Uterus (tissue), 3 donors: ENCODE measurements at regions not wholly inside any gene's neighbourhood (a gene's known extent, or its start where the extent isn't known, plus 50 kb on each side); places are given as distances from the start of the nearest gene placed in this dataset.

Source experiments
- DNase-seq, 2 donors: peaks; one replicate each; pipeline ENCODE4 v3.0.0-alpha.2; 2019 to 2020
- H3K27ac ChIP-seq, 2 donors: fragments of 200-600 bp; sonication (generic); 1 replicate in 1 of 2; 2 replicates in 1 of 2; pipeline ENCODE4 v1.5.1; 2016 to 2018
- H3K27me3 ChIP-seq, 2 donors: fragments of 200-600 bp; sonication (generic); one replicate each; pipeline ENCODE4 v1.5.1; 2018 to 2019; ENCODE audit warnings: control low read depth in 1 of 2
- H3K36me3 ChIP-seq, 2 donors: fragments of 200-600 bp; sonication (generic); one replicate each; pipeline ENCODE4 v1.5.1; 2019; ENCODE audit warnings: control low read depth in 1 of 2
- H3K4me1 ChIP-seq, 2 donors: fragments of 200-600 bp; sonication (generic); one replicate each; pipeline ENCODE4 v1.5.1; 2018 to 2019; ENCODE audit warnings: control low read depth in 1 of 2
- H3K4me3 ChIP-seq, 2 donors: fragments of 200-600 bp; sonication (generic); 1 replicate in 1 of 2; 2 replicates in 1 of 2; pipeline ENCODE4 v1.5.1; 2018 to 2019; ENCODE audit warnings: mild to moderate bottlenecking in 1 of 2
- H3K9me3 ChIP-seq, 2 donors: fragments of 200-600 bp; sonication (generic); one replicate each; pipeline ENCODE4 v1.5.1; 2019; ENCODE audit warnings: control low read depth in 1 of 2
- POLR2A ChIP-seq, 2 donors: fragments of 450-650 bp; IDR thresholded peaks; one replicate each; pipeline ENCODE4 v1.6.1; 2016; ENCODE audit warnings: antibody characterized with exemption in 2 of 2, mild to moderate bottlenecking in 1 of 2, moderate library complexity in 1 of 2
- intact Hi-C: fragments of 100-400 bp; cut with DNase I; formaldehyde crosslinking; loops from one replicate; pipeline ENCODE4 v1.15.1; 2023; ENCODE audit warnings: low total_unique reads
- TF ChIP-seq, protein P1 (sequence below), 4 experiments: fragments of 200-600 bp in 2 of 4; fragments of 450-650 bp in 2 of 4; sonication (generic) in 2 of 4; IDR thresholded peaks; one replicate each; pipeline ENCODE4 v1.5.1; 2016 to 2019; ENCODE audit warnings: antibody characterized with exemption in 4 of 4, mild to moderate bottlenecking in 2 of 4, moderate library complexity in 1 of 4
- donor health status: DM: yes; HTN: yes; CAD: no.

DNA sequence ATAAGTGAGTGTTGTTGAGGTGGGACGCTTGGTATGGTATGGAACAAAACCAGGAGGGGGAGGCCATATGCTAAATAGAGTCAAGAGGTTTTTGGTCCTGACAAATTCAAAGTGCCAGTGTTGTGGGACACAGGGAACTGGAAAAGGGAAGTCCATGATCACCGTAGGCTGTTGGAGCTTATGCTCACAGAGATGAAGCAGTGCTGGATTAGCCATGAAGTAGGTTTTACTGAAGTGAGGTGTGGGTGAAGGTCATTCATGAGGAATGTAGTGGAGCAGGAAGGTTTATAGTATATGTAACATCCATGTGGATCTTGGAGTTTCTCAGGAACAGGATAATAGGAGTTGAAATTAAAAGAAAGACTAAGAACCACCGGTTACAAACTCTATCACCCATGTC lies 256.1 kb upstream of the PITX2 start:
- H3K4me1 ChIP-seq, result no peaks in the 10 kb centered on the region
- H3K36me3 ChIP-seq, result no peaks in the 10 kb centered on the region
- no peak overlapping the region for H3K27ac ChIP-seq
- no peaks in the 10 kb centered on the region for H3K27me3 ChIP-seq
- H3K4me3 ChIP-seq, result no peak overlapping the region
- DNase-seq, result no peak
- TF ChIP-seq POLR2A (IDR thresholded peaks at IDR 0.05), result no peak
- TF ChIP-seq, protein P1, sequence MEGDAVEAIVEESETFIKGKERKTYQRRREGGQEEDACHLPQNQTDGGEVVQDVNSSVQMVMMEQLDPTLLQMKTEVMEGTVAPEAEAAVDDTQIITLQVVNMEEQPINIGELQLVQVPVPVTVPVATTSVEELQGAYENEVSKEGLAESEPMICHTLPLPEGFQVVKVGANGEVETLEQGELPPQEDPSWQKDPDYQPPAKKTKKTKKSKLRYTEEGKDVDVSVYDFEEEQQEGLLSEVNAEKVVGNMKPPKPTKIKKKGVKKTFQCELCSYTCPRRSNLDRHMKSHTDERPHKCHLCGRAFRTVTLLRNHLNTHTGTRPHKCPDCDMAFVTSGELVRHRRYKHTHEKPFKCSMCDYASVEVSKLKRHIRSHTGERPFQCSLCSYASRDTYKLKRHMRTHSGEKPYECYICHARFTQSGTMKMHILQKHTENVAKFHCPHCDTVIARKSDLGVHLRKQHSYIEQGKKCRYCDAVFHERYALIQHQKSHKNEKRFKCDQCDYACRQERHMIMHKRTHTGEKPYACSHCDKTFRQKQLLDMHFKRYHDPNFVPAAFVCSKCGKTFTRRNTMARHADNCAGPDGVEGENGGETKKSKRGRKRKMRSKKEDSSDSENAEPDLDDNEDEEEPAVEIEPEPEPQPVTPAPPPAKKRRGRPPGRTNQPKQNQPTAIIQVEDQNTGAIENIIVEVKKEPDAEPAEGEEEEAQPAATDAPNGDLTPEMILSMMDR (IDR thresholded peaks at IDR 0.05), result no peak
- H3K9me3 ChIP-seq, result no peaks in the 10 kb centered on the region
- intact Hi-C loops, result no loop called here

DNA sequence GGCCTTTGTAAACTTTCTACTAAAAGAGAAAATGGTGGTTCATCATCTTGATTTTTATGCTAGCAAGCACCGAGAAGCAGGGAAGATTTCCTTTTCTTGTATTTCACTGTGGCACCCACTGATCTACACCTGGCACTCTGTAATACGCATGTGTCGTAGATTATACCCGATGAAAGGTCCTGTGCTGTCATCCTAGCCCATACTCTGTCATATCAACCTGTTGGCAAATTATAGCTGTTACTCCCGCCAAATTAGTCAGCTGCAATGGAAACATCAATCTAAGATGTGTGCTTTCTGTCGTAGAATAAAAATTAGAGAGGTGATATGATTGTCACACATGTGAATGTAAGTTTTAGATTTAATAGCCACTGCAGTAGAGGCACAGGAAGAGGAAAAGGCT lies 263.4 kb upstream of the PITX2 start:
- no peaks in the 10 kb centered on the region for H3K27me3 ChIP-seq
- no peak for DNase-seq
- H3K27ac ChIP-seq, result no peak overlapping the region
- intact Hi-C loops, result no loop called here
- no peaks in the 10 kb centered on the region for H3K4me1 ChIP-seq
- TF ChIP-seq POLR2A (IDR thresholded peaks at IDR 0.05), result no peak
- TF ChIP-seq, protein P1 (IDR thresholded peaks at IDR 0.05), result no peak
- no peak overlapping the region for H3K4me3 ChIP-seq
- peaks cover 0 to 4% of the 10 kb centered on the region in 2 donors for H3K36me3 ChIP-seq
- no peaks in the 10 kb centered on the region for H3K9me3 ChIP-seq

DNA sequence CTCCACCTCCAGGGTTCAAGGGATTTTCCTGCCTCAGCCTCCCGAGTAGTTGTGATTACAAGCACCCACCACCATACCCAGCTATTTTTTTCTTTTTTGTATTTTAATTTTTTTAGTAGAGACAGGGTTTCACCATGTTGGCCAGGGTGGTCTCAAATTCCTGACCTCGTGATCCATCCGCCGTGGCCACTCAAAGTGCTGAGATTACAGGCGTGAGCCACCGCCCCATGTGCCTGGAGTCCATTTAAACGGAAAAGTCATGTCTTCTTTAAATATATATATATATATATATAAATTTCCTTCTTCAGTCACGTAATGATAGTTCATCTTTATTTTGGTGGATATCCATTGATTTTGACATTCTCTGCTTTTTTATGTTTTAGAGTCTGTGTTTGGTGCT lies 264.0 kb upstream of the PITX2 start:
- intact Hi-C loops, result no loop called here
- no peaks in the 10 kb centered on the region for H3K4me1 ChIP-seq
- H3K9me3 ChIP-seq, result no peaks in the 10 kb centered on the region
- DNase-seq, result no peak
- no peak overlapping the region for H3K27ac ChIP-seq
- H3K27me3 ChIP-seq, result no peaks in the 10 kb centered on the region
- no peak overlapping the region for H3K4me3 ChIP-seq
- peaks cover 0 to 4% of the 10 kb centered on the region in 2 donors for H3K36me3 ChIP-seq
- TF ChIP-seq, protein P1 (IDR thresholded peaks at IDR 0.05), result no peak
- no peak for TF ChIP-seq POLR2A (IDR thresholded peaks at IDR 0.05)

DNA sequence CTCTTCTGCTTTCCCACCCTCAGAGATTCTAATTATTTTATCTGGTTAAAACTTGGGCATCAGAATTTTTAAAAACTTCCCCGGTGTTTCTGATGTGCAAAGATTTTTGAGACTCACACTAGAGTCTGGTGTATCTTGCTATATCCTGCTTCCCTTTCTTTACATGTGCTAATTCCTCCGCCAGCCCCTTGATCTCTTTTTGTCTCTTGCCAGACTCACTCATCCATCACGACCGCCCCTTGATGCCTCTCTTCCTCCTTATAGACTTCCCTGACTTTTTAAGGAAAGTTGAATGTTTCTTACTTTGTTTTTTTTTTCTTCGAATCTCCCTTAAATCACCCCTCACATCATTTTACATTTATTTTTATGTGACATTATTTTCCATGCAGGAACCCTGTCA lies 274.9 kb upstream of the PITX2 start:
- H3K36me3 ChIP-seq, result no peaks in the 10 kb centered on the region
- H3K4me3 ChIP-seq, result no peak overlapping the region
- H3K27me3 ChIP-seq, result no peaks in the 10 kb centered on the region
- DNase-seq, result no peak
- no peak overlapping the region for H3K27ac ChIP-seq
- H3K4me1 ChIP-seq, result no peaks in the 10 kb centered on the region
- intact Hi-C loops, result no loop called here
- TF ChIP-seq POLR2A (IDR thresholded peaks at IDR 0.05), result no peak
- TF ChIP-seq, protein P1 (IDR thresholded peaks at IDR 0.05), result no peak
- H3K9me3 ChIP-seq, result no peaks in the 10 kb centered on the region

DNA sequence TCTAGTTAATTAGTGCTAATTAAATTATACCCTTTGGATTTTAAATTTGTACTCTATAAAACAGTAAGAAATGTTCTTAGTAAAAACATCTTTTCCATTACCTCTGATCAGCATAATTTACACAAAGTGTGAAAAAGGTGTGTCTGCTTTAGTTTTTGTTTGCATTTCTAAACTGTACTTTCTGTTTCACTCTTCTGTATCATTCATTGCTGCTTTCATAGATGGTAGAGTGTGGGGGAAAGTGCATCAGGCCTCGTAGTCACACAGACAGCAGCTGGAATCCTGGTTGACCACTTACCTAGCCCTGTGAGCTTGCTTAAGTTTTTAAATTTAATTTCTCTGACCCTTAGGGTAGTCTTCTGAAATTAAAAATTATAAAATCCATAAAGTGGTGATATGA lies 275.4 kb upstream of the PITX2 start:
- H3K36me3 ChIP-seq, result no peaks in the 10 kb centered on the region
- intact Hi-C loops, result no loop called here
- no peaks in the 10 kb centered on the region for H3K4me1 ChIP-seq
- TF ChIP-seq POLR2A (IDR thresholded peaks at IDR 0.05), result no peak
- TF ChIP-seq, protein P1 (IDR thresholded peaks at IDR 0.05), result no peak
- no peak for DNase-seq
- H3K9me3 ChIP-seq, result no peaks in the 10 kb centered on the region
- H3K27ac ChIP-seq, result no peak overlapping the region
- no peaks in the 10 kb centered on the region for H3K27me3 ChIP-seq
- no peak overlapping the region for H3K4me3 ChIP-seq
